SK-N-SH (cell line): ENCODE measurements at regions not wholly inside any gene's neighbourhood (a gene's known extent, or its start where the extent isn't known, plus 50 kb on each side); places are given as distances from the start of the nearest gene placed in this dataset.

Experiments
- CTCF ChIA-PET: fragments of 300-600, 350-600 bp; formaldehyde crosslinking; extraction: SDS; loops from one replicate; lab custom pipeline; 2021; lab: Yijun Ruan, JAX
- POLR2A ChIA-PET: fragments of 350-600 bp; sonication (Branson Sonifier 250); formaldehyde crosslinking; extraction: SDS; loops from one replicate; lab custom pipeline; 2020; ENCODE audit warnings: antibody characterized with exemption, inconsistent platforms; lab: Yijun Ruan, JAX
- DNase-seq: peaks from one replicate; pipeline ENCODE4 v3.0.0; 2012
- H2AFZ ChIP-seq: fragments of 200-600 bp; sonication (generic); 2 replicates; pipeline ENCODE4 v1.8.1; 2016; ENCODE audit warnings: antibody characterized with exemption, mild to moderate bottlenecking, low read depth
- H3F3A ChIP-seq: fragments of 200-600 bp; sonication (generic); replicated peaks from 2 replicates; pipeline ENCODE3; 2016; ENCODE audit warnings: antibody characterized with exemption, mild to moderate bottlenecking; ENCODE audit not compliant: insufficient read depth
- H3K27ac ChIP-seq, 2 experiments: fragments of 200-500 bp in 1 of 2; fragments of 200-600 bp in 1 of 2; sonication (Bioruptor generic) in 1 of 2; sonication (generic), shearing (Covaris generic) in 1 of 2; 2 replicates each; pipeline versions ENCODE4 v1.5.1 to v1.6.1; 2014 to 2016; ENCODE audit warnings: low read depth in 2 of 2, inconsistent platforms in 1 of 2, low read length in 1 of 2, mild to moderate bottlenecking in 1 of 2, mixed read lengths in 1 of 2
- H3K27me3 ChIP-seq: fragments of 200-600 bp; sonication (generic), shearing (Covaris generic); 2 replicates; pipeline ENCODE4 v1.6.1; 2016; ENCODE audit warnings: mixed run types; ENCODE audit not compliant: insufficient read depth
- H3K36me3 ChIP-seq, 2 experiments: fragments of 200-500 bp in 1 of 2; fragments of 200-600 bp in 1 of 2; sonication (Bioruptor generic) in 1 of 2; sonication (generic) in 1 of 2; replicated peaks in 1 of 2; 2 replicates each; pipeline versions ENCODE3 to v1.5.1; 2014 to 2016; ENCODE audit warnings: low read length in 1 of 2, mild to moderate bottlenecking in 1 of 2; ENCODE audit not compliant: insufficient read depth in 2 of 2, control insufficient read depth in 1 of 2
- H3K4me1 ChIP-seq, 2 experiments: fragments of 200-500 bp in 1 of 2; fragments of 200-600 bp in 1 of 2; sonication (Bioruptor generic) in 1 of 2; sonication (generic), shearing (Covaris generic) in 1 of 2; 2 replicates each; pipeline versions ENCODE4 v1.5.1 to v1.6.1; 2014 to 2016; ENCODE audit warnings: low read depth in 1 of 2, low read length in 1 of 2, mixed run types in 1 of 2; ENCODE audit not compliant: insufficient read depth in 2 of 2, control insufficient read depth in 1 of 2
- H3K4me2 ChIP-seq: fragments of 200-600 bp; sonication (generic), shearing (Covaris generic); 2 replicates; pipeline ENCODE4 v1.6.1; 2017; ENCODE audit warnings: mixed run types
- H3K4me3 ChIP-seq, 2 experiments: fragments of 200-500 bp in 1 of 2; fragments of 200-600 bp in 1 of 2; sonication (Bioruptor generic) in 1 of 2; sonication (generic), shearing (Covaris generic) in 1 of 2; 2 replicates each; pipeline versions ENCODE4 v1.5.1 to v1.8.1; 2014 to 2016; ENCODE audit warnings: low read depth in 2 of 2, inconsistent platforms in 1 of 2, low read length in 1 of 2, mild to moderate bottlenecking in 1 of 2, mixed read lengths in 1 of 2, moderate library complexity in 1 of 2
- H3K79me2 ChIP-seq: fragments of 200-600 bp; sonication (generic); 2 replicates; pipeline ENCODE4 v1.8.1; 2017; ENCODE audit warnings: mild to moderate bottlenecking; ENCODE audit not compliant: insufficient read depth
- H3K9ac ChIP-seq: fragments of 200-600 bp; sonication (generic); 2 replicates; pipeline ENCODE4 v1.6.1; 2017; ENCODE audit warnings: mixed run types
- H3K9me2 ChIP-seq: fragments of 200-600 bp; sonication (generic); 2 replicates; pipeline ENCODE4 v1.6.1; 2017; ENCODE audit warnings: mixed run types
- H3K9me3 ChIP-seq: fragments of 200-600 bp; sonication (generic); 2 replicates; pipeline ENCODE4 v1.6.1; 2017; ENCODE audit warnings: mixed run types, mild to moderate bottlenecking, moderate library complexity
- H4K20me1 ChIP-seq: fragments of 200-600 bp; sonication (generic); 2 replicates; pipeline ENCODE4 v1.6.1; 2017; ENCODE audit warnings: mild to moderate bottlenecking, mixed run types; ENCODE audit not compliant: insufficient read depth
- CHD2 ChIP-seq: fragments of 150-350 bp; IDR thresholded peaks from 2 replicates; pipeline ENCODE4 v1.6.1; 2018; ENCODE audit warnings: low read length; ENCODE audit not compliant: partially characterized antibody
- ELF1 ChIP-seq: IDR thresholded peaks from 2 replicates; pipeline ENCODE4 v1.4.0; 2012
- EP300 ChIP-seq, 2 experiments: IDR thresholded peaks; 2 replicates each; pipeline versions ENCODE4 v1.4.0 to v1.6.1; 2012; ENCODE audit warnings: borderline replicate concordance in 1 of 2, low read depth in 1 of 2, low read length in 1 of 2
- FOSL2 ChIP-seq: IDR thresholded peaks from 2 replicates; pipeline ENCODE4 v1.4.0; 2012; ENCODE audit warnings: low read depth, mild to moderate bottlenecking, moderate library complexity, borderline replicate concordance
- FOXJ3 ChIP-seq: sonication (generic); formaldehyde crosslinking; IDR thresholded peaks from 2 replicates; pipeline ENCODE4 v1.5.1; 2020; ENCODE audit warnings: mild to moderate bottlenecking, missing genetic modification reagents
- GATA2 ChIP-seq: sonication (generic); formaldehyde crosslinking; IDR thresholded peaks from 2 replicates; pipeline ENCODE4 v1.5.0; 2020; ENCODE audit warnings: mild to moderate bottlenecking, missing genetic modification reagents
- JUND ChIP-seq: IDR thresholded peaks from 2 replicates; pipeline ENCODE4 v1.4.0; 2012
- MEF2A ChIP-seq: IDR thresholded peaks from 2 replicates; pipeline ENCODE4 v1.4.0; 2012; ENCODE audit warnings: low read depth, borderline replicate concordance
- NFIC ChIP-seq: IDR thresholded peaks from 2 replicates; pipeline ENCODE4 v1.4.0; 2012; ENCODE audit warnings: borderline replicate concordance
- NRF1 ChIP-seq: IDR thresholded peaks from 2 replicates; pipeline ENCODE4 v1.6.1; 2012; ENCODE audit warnings: low read depth, mild to moderate bottlenecking, low read length
- POLR2AphosphoS5 ChIP-seq: IDR thresholded peaks from 2 replicates; pipeline ENCODE4 v1.6.1; 2012; ENCODE audit warnings: low read depth, low read length
- RCOR1 ChIP-seq: fragments of 150-350 bp; IDR thresholded peaks from 2 replicates; pipeline ENCODE4 v1.6.1; 2017; ENCODE audit warnings: antibody characterized with exemption, low read length
- RXRA ChIP-seq: IDR thresholded peaks from 2 replicates; pipeline ENCODE4 v1.4.0; 2012; ENCODE audit warnings: low read depth, mild to moderate bottlenecking, borderline replicate concordance
- SMC3 ChIP-seq: IDR thresholded peaks from 2 replicates; pipeline ENCODE4 v1.6.1; 2012; ENCODE audit warnings: low read depth, low read length, improper control_type of control experiment
- TEAD4 ChIP-seq: IDR thresholded peaks from 2 replicates; pipeline ENCODE4 v1.4.0; 2012; ENCODE audit warnings: mild to moderate bottlenecking, borderline replicate concordance; ENCODE audit not compliant: insufficient read depth
- WGBS: methylation state at CpG from one replicate; pipeline ENCODE4 v1.1.6; 2017; ENCODE audit warnings: low lambda C conversion rate; 5-methylcytosine and 5-hydroxymethylcytosine counted together
- TF ChIP-seq, protein P1 (sequence below): IDR thresholded peaks from 2 replicates; pipeline ENCODE4 v1.4.0; 2012; ENCODE audit warnings: low read depth, borderline replicate concordance
- TF ChIP-seq, protein P2 (sequence below): IDR thresholded peaks from 2 replicates; pipeline ENCODE4 v1.4.0; 2012; ENCODE audit warnings: low read depth, borderline replicate concordance
- TF ChIP-seq, protein P3 (sequence below): fragments of 150-350 bp; IDR thresholded peaks from 2 replicates; pipeline ENCODE4 v1.6.1; 2016; ENCODE audit warnings: mild to moderate bottlenecking, low read depth, low read length
- TF ChIP-seq, protein P4 (sequence below): IDR thresholded peaks from 2 replicates; pipeline ENCODE4 v1.6.1; 2012; ENCODE audit warnings: mild to moderate bottlenecking, low read depth, low read length, moderate library complexity

DNA sequence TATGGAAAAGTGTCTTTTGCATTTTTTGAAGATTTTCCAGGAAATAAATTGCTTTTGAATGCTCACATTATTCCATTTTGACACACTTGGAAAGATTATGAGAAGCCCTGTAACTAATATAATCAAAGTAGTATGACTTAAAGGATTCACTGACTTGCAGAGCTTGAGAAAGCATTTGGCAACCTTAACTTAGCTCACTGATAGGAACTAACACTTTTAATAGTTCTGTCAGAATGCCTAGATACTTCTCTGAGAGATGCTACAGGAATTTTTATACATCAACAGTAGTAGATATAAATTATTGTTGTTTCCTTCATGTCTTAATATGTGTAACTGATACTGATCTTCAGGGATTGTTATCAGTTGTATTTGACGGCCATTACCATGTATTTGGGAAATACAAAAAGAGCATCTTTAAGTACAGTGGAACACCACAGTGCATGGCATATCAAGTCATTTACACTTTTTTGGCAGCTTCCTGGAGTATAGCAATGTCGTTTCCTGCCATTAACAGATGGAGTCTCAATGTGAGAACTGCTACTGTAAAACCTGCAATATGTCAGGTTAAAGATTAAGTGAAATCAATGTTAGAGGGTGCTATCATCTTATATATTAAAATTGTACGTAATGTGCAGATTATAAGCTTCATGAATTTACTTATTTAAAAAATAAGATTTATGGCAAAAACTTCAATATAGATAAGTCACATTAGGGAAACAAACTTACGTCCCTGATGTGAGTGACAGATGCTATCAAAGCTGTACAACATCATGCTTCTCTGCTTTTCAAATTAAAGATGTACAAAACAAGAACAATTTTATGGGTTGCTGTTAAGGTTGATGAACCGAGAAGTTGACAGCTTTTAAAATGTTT lies 1159.8 kb upstream of the MIR17HG start:
- H3K27me3 ChIP-seq: no peaks in the 10 kb centered on the region
- H3K9ac ChIP-seq: no peak overlapping the region
- WGBS: 57% methylated on average over 5 of the region's 5 CpGs
- H3K79me2 ChIP-seq: no peaks in the 10 kb centered on the region
- POLR2A ChIA-PET: no interaction called here
- H3K4me2 ChIP-seq: no peak overlapping the region
- no peak overlapping the region for H2AFZ ChIP-seq
- H3K36me3 ChIP-seq: no peaks in the 10 kb centered on the region
- H4K20me1 ChIP-seq: no peaks in the 10 kb centered on the region
- H3K4me1 ChIP-seq: no peaks in the 10 kb centered on the region
- H3K27ac ChIP-seq: no peak overlapping the region
- no peak for TF ChIP-seq FOSL2
- TF ChIP-seq, protein P1, sequence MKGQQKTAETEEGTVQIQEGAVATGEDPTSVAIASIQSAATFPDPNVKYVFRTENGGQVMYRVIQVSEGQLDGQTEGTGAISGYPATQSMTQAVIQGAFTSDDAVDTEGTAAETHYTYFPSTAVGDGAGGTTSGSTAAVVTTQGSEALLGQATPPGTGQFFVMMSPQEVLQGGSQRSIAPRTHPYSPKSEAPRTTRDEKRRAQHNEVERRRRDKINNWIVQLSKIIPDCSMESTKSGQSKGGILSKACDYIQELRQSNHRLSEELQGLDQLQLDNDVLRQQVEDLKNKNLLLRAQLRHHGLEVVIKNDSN: no peak
- no peak for TF ChIP-seq GATA2
- TF ChIP-seq, protein P2, sequence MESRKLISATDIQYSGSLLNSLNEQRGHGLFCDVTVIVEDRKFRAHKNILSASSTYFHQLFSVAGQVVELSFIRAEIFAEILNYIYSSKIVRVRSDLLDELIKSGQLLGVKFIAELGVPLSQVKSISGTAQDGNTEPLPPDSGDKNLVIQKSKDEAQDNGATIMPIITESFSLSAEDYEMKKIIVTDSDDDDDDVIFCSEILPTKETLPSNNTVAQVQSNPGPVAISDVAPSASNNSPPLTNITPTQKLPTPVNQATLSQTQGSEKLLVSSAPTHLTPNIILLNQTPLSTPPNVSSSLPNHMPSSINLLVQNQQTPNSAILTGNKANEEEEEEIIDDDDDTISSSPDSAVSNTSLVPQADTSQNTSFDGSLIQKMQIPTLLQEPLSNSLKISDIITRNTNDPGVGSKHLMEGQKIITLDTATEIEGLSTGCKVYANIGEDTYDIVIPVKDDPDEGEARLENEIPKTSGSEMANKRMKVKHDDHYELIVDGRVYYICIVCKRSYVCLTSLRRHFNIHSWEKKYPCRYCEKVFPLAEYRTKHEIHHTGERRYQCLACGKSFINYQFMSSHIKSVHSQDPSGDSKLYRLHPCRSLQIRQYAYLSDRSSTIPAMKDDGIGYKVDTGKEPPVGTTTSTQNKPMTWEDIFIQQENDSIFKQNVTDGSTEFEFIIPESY: no peak
- no peak for TF ChIP-seq RXRA
- no peak for TF ChIP-seq EP300 (IDR thresholded peaks at IDR 0.05; ENCODE audit: borderline replicate concordance in 1 of 2, low read depth in 1 of 2, low read length in 1 of 2)
- TF ChIP-seq SMC3: no peak
- TF ChIP-seq, protein P3, sequence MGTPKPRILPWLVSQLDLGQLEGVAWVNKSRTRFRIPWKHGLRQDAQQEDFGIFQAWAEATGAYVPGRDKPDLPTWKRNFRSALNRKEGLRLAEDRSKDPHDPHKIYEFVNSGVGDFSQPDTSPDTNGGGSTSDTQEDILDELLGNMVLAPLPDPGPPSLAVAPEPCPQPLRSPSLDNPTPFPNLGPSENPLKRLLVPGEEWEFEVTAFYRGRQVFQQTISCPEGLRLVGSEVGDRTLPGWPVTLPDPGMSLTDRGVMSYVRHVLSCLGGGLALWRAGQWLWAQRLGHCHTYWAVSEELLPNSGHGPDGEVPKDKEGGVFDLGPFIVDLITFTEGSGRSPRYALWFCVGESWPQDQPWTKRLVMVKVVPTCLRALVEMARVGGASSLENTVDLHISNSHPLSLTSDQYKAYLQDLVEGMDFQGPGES: no peak
- no peak for TF ChIP-seq NFIC
- no peak for TF ChIP-seq RCOR1
- no peak for TF ChIP-seq ELF1
- no peak for TF ChIP-seq FOXJ3 (CRISPR knock-in tag)
- no peak for TF ChIP-seq POLR2AphosphoS5
- no peak for TF ChIP-seq NRF1
- TF ChIP-seq MEF2A: no peak
- TF ChIP-seq CHD2: no peak
- TF ChIP-seq, protein P4, sequence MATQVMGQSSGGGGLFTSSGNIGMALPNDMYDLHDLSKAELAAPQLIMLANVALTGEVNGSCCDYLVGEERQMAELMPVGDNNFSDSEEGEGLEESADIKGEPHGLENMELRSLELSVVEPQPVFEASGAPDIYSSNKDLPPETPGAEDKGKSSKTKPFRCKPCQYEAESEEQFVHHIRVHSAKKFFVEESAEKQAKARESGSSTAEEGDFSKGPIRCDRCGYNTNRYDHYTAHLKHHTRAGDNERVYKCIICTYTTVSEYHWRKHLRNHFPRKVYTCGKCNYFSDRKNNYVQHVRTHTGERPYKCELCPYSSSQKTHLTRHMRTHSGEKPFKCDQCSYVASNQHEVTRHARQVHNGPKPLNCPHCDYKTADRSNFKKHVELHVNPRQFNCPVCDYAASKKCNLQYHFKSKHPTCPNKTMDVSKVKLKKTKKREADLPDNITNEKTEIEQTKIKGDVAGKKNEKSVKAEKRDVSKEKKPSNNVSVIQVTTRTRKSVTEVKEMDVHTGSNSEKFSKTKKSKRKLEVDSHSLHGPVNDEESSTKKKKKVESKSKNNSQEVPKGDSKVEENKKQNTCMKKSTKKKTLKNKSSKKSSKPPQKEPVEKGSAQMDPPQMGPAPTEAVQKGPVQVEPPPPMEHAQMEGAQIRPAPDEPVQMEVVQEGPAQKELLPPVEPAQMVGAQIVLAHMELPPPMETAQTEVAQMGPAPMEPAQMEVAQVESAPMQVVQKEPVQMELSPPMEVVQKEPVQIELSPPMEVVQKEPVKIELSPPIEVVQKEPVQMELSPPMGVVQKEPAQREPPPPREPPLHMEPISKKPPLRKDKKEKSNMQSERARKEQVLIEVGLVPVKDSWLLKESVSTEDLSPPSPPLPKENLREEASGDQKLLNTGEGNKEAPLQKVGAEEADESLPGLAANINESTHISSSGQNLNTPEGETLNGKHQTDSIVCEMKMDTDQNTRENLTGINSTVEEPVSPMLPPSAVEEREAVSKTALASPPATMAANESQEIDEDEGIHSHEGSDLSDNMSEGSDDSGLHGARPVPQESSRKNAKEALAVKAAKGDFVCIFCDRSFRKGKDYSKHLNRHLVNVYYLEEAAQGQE: no peak
- no peak for TF ChIP-seq JUND
- no peak for TF ChIP-seq TEAD4
- H3K9me3 ChIP-seq: no peaks in the 10 kb centered on the region
- no peak for DNase-seq
- no peak overlapping the region for H3K4me3 ChIP-seq
- H3K9me2 ChIP-seq: no peaks in the 10 kb centered on the region
- H3F3A ChIP-seq: no peaks in the 10 kb centered on the region
- CTCF ChIA-PET: interaction anchor here (1.1 kb wide), 1 partner anchor 15 kb away, joined by 3 read pairs; no protein-coding TSS in a partner anchor
